GM10266 (cell line): ENCODE measurements at regions not wholly inside any gene's neighbourhood (a gene's known extent, or its start where the extent isn't known, plus 50 kb on each side); places are given as distances from the start of the nearest gene placed in this dataset.
"Not testable (repeated sequence)": the region's sequence is repeated elsewhere in the genome, so short reads cannot be mapped to it uniquely, and the experiment has no call there.

Experiments used
- DNase-seq: peaks from one replicate; pipeline ENCODE4 v3.0.0; 2012; ENCODE audit errors: extremely low spot score

GRCh38 chr1:149274493-149274892 lies 171.1 kb upstream of the NBPF9 start:
- not testable (repeated sequence) for DNase-seq

- not testable (repeated sequence) for DNase-seq
These were observed 172.5 kb upstream of the NBPF9 start for GRCh38 chr1:149275802-149276201.

- not testable (repeated sequence) for DNase-seq
These were observed 173.1 kb upstream of the NBPF9 start for GRCh38 chr1:149276496-149276895.

GRCh38 chr1:149278156-149278555 lies 174.8 kb upstream of the NBPF9 start:
- not testable (repeated sequence) for DNase-seq

- not testable (repeated sequence) for DNase-seq
These were observed 175.7 kb upstream of the NBPF9 start for GRCh38 chr1:149279015-149279414.

GRCh38 chr1:149279512-149279911 lies 176.2 kb upstream of the NBPF9 start:
- DNase-seq = not testable (repeated sequence)

- not testable (repeated sequence) for DNase-seq
These were observed 181.4 kb upstream of the NBPF9 start for GRCh38 chr1:149284773-149285172.

GRCh38 chr1:149285205-149285604 lies 181.9 kb upstream of the NBPF9 start:
- not testable (repeated sequence) for DNase-seq

GRCh38 chr1:149285638-149286037 lies 182.3 kb upstream of the NBPF9 start:
- DNase-seq = not testable (repeated sequence)

- DNase-seq = not testable (repeated sequence)
These were observed 185.2 kb upstream of the NBPF9 start for GRCh38 chr1:149288580-149288979.

GRCh38 chr1:149300478-149301218 lies 174.2 kb upstream of the NBPF19 start:
- DNase-seq = not testable (repeated sequence)

- not testable (repeated sequence) for DNase-seq
These were observed 173.6 kb upstream of the NBPF19 start for GRCh38 chr1:149301282-149301681.

- DNase-seq = not testable (repeated sequence)
These were observed 170.0 kb upstream of the NBPF19 start for GRCh38 chr1:149304796-149305195.

GRCh38 chr1:149307640-149308039 lies 167.2 kb upstream of the NBPF19 start:
- DNase-seq = not testable (repeated sequence)

- DNase-seq = not testable (repeated sequence)
These were observed 159.9 kb upstream of the NBPF19 start for GRCh38 chr1:149314921-149315320.

GRCh38 chr1:149320971-149321731 lies 153.7 kb upstream of the NBPF19 start:
- DNase-seq = not testable (repeated sequence)

GRCh38 chr1:149321732-149322016 lies 153.2 kb upstream of the NBPF19 start:
- not testable (repeated sequence) for DNase-seq

- DNase-seq = not testable (repeated sequence)
These were observed 144.8 kb upstream of the NBPF19 start for GRCh38 chr1:149330081-149330335.

- DNase-seq = not testable (repeated sequence)
These were observed 138.8 kb upstream of the NBPF19 start for GRCh38 chr1:149336082-149336481.

- not testable (repeated sequence) for DNase-seq
These were observed 136.6 kb upstream of the NBPF19 start for GRCh38 chr1:149338221-149338691.

- DNase-seq = not testable (repeated sequence)
These were observed 136.1 kb upstream of the NBPF19 start for GRCh38 chr1:149338698-149339097.

- not testable (repeated sequence) for DNase-seq
These were observed 125.4 kb upstream of the NBPF19 start for GRCh38 chr1:149349448-149349847.

GRCh38 chr1:149352205-149352604 lies 122.6 kb upstream of the NBPF19 start:
- DNase-seq = not testable (repeated sequence)
